Stimulated activated CD4-positive, alpha-beta T cell treated with anti-CD3 and anti-CD28 coated beads, Interleukin-12 subunit alpha, Interleukin-12 subunit beta, amount 100 ng/mL, for 24 hours (primary cell): ENCODE measurements at regions not wholly inside any gene's neighbourhood (a gene's known extent, or its start where the extent isn't known, plus 50 kb on each side); places are given as distances from the start of the nearest gene placed in this dataset.
"Not testable (repeated sequence)": the region's sequence is repeated elsewhere in the genome, so short reads cannot be mapped to it uniquely, and the experiment has no call there.

Source experiments
- DNase-seq, 2 experiments: peaks; one replicate each; pipeline ENCODE4 v3.0.0-alpha.2; 2020; ENCODE audit warnings: low read depth in 2 of 2

GRCh38 chr16:79897104-79897452 is 296.5 kb upstream of the MAF start:
- DNase-seq: no peak

GRCh38 chr16:79895917-79896203 is 295.3 kb upstream of the MAF start:
- no peak for DNase-seq

GRCh38 chr16:79895053-79895916 is 294.7 kb upstream of the MAF start:
- no peak for DNase-seq

- no peak for DNase-seq
Measured at GRCh38 chr16:79893445-79893844, 292.9 kb upstream of the MAF start.

GRCh38 chr16:79892278-79892677 is 291.7 kb upstream of the MAF start:
- DNase-seq: no peak

GRCh38 chr16:79891458-79891857 is 290.9 kb upstream of the MAF start:
- no peak for DNase-seq

GRCh38 chr16:79887541-79888540 is 287.3 kb upstream of the MAF start:
- DNase-seq: no peak

- no peak for DNase-seq
Measured at GRCh38 chr16:79885320-79885719, 284.8 kb upstream of the MAF start.

GRCh38 chr16:79883494-79883893 is 283.0 kb upstream of the MAF start:
- DNase-seq: no peak

GRCh38 chr16:79882340-79883005 is 281.9 kb upstream of the MAF start:
- DNase-seq: no peak

GRCh38 chr16:79881107-79881506 is 280.6 kb upstream of the MAF start:
- not testable (repeated sequence) for DNase-seq

- DNase-seq: no peak
Measured at GRCh38 chr16:79876332-79876730, 275.8 kb upstream of the MAF start.

- no peak for DNase-seq
Measured at GRCh38 chr16:79874391-79874790, 273.9 kb upstream of the MAF start.

- no peak for DNase-seq
Measured at GRCh38 chr16:79873825-79874224, 273.3 kb upstream of the MAF start.

GRCh38 chr16:79871906-79872305 is 271.4 kb upstream of the MAF start:
- no peak for DNase-seq

- no peak for DNase-seq
Measured at GRCh38 chr16:79870016-79870886, 269.7 kb upstream of the MAF start.

GRCh38 chr16:79869304-79870015 is 268.9 kb upstream of the MAF start:
- no peak for DNase-seq

GRCh38 chr16:79868841-79869240 is 268.3 kb upstream of the MAF start:
- no peak for DNase-seq

GRCh38 chr16:79867425-79867997 is 267.0 kb upstream of the MAF start:
- no peak for DNase-seq

GRCh38 chr16:79865918-79866317 is 265.4 kb upstream of the MAF start:
- DNase-seq: no peak
